Middle frontal gyrus (tissue), 1 donor: ENCODE measurements at regions not wholly inside any gene's neighbourhood (a gene's known extent, or its start where the extent isn't known, plus 50 kb on each side); places are given as distances from the start of the nearest gene placed in this dataset.

Experiments used
- DNase-seq: peaks from one replicate; pipeline ENCODE4 v3.0.0-alpha.2; 2015; ENCODE audit warnings: low spot score; ENCODE audit errors: extremely low spot score

GRCh38 chr18:78779996-78780718, 199.5 kb upstream of the SALL3 start:
- DNase-seq, result no peak

GRCh38 chr18:78780719-78781600, 198.7 kb upstream of the SALL3 start:
- no peak for DNase-seq

GRCh38 chr18:78781601-78781960, 198.0 kb upstream of the SALL3 start:
- no peak for DNase-seq

- DNase-seq, result no peak
These were observed 196.6 kb upstream of the SALL3 start for GRCh38 chr18:78782951-78783563.

GRCh38 chr18:78783564-78783960, 196.1 kb upstream of the SALL3 start:
- DNase-seq, result no peak

- DNase-seq, result no peak
These were observed 194.8 kb upstream of the SALL3 start for GRCh38 chr18:78784861-78785260.

GRCh38 chr18:78785706-78786105, 193.9 kb upstream of the SALL3 start:
- DNase-seq, result no peak

- DNase-seq, result no peak
These were observed 192.8 kb upstream of the SALL3 start for GRCh38 chr18:78786776-78787175.

GRCh38 chr18:78787751-78788150, 191.9 kb upstream of the SALL3 start:
- DNase-seq, result no peak

GRCh38 chr18:78788161-78788560, 191.5 kb upstream of the SALL3 start:
- DNase-seq, result no peak

- no peak for DNase-seq
These were observed 189.8 kb upstream of the SALL3 start for GRCh38 chr18:78789850-78790249.

- no peak for DNase-seq
These were observed 189.1 kb upstream of the SALL3 start for GRCh38 chr18:78790511-78790910.

GRCh38 chr18:78790960-78791359, 188.7 kb upstream of the SALL3 start:
- DNase-seq, result no peak

- no peak for DNase-seq
These were observed 187.5 kb upstream of the SALL3 start for GRCh38 chr18:78792094-78792493.

GRCh38 chr18:78792736-78793135, 186.9 kb upstream of the SALL3 start:
- DNase-seq, result no peak

- no peak for DNase-seq
These were observed 186.1 kb upstream of the SALL3 start for GRCh38 chr18:78793313-78794070.

GRCh38 chr18:78794071-78794430, 185.6 kb upstream of the SALL3 start:
- no peak for DNase-seq

- DNase-seq, result no peak
These were observed 182.7 kb upstream of the SALL3 start for GRCh38 chr18:78796693-78797455.

GRCh38 chr18:78797499-78797898, 182.1 kb upstream of the SALL3 start:
- no peak for DNase-seq

GRCh38 chr18:78798402-78799175, 181.0 kb upstream of the SALL3 start:
- DNase-seq, result no peak
